ENCODE measurements at regions not wholly inside any gene's neighbourhood (a gene's known extent, or its start where the extent isn't known, plus 50 kb on each side); places are given as distances from the start of the nearest gene placed in this dataset.

DNA sequence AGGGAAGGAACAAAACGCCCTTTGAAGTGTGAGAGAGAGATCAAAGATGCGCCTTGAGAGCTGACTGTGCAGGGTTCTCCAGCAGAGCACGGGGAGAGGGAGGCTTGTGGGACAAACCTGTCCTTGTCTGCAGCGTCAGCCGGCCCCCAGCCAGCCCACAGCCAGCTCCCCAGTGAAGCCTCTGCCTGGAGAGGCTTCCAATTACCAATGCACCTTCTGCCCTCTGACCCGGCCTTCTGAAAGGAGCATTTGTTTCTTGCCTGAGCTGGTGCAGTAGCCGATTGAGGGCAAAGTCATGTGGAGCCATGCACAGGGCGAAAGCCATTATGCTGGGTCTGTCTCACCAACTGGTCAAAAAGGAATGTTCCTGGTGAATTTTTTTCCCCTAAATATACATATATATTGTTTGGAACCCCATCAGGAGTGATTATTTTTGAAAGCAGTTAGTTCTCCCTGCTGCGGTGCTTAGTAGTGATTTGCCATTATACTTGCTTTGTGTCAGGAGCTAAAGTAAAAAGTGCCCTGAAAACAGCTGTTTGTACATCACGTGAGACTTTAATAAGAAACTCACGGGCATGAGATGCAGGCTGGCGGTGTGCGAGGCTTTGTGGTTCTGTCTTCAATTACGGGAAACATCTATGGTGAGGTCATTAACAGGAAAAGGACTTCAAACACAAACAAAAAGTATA is 268.6 kb downstream of the KLF6 start:
- TF ChIP-seq, protein P1, sequence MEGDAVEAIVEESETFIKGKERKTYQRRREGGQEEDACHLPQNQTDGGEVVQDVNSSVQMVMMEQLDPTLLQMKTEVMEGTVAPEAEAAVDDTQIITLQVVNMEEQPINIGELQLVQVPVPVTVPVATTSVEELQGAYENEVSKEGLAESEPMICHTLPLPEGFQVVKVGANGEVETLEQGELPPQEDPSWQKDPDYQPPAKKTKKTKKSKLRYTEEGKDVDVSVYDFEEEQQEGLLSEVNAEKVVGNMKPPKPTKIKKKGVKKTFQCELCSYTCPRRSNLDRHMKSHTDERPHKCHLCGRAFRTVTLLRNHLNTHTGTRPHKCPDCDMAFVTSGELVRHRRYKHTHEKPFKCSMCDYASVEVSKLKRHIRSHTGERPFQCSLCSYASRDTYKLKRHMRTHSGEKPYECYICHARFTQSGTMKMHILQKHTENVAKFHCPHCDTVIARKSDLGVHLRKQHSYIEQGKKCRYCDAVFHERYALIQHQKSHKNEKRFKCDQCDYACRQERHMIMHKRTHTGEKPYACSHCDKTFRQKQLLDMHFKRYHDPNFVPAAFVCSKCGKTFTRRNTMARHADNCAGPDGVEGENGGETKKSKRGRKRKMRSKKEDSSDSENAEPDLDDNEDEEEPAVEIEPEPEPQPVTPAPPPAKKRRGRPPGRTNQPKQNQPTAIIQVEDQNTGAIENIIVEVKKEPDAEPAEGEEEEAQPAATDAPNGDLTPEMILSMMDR (IDR thresholded peaks at IDR 0.05): no peak
- TF ChIP-seq ZFX (IDR thresholded peaks at IDR 0.05; ENCODE audit: borderline replicate concordance): no peak
- H3K27ac ChIP-seq: no peak overlapping the region

GRCh38 chr10:3514691-3515090 is 270.3 kb downstream of the KLF6 start:
- no peak overlapping the region for H3K27ac ChIP-seq
- TF ChIP-seq, protein P1 (IDR thresholded peaks at IDR 0.05): no peak
- TF ChIP-seq ZFX (IDR thresholded peaks at IDR 0.05; ENCODE audit: borderline replicate concordance): no peak

DNA sequence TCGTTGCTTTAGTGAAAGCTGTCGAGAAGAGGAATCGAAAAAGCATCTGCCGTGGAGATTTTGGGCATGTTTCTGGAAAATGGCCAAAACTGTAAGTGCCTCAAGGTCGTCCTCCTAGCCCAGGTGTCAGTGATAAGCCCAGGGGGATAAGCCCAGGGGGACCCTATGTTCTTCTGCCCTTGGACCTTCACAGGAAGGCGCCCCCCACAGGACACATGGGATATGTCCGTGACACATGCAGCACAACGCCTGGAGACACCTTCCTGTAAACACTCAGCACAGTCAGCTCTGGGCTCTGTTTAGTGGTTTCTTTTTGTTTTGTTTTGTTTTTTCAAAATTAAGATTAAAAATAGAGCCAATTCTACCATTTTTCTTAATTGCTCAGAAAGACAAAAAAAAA is 272.7 kb downstream of the KLF6 start:
- TF ChIP-seq, protein P1 (IDR thresholded peaks at IDR 0.05): no peak
- no peak for TF ChIP-seq ZFX (IDR thresholded peaks at IDR 0.05; ENCODE audit: borderline replicate concordance)
- H3K27ac ChIP-seq: no peak overlapping the region

GRCh38 chr10:3511483-3511882 is 273.5 kb downstream of the KLF6 start:
- TF ChIP-seq ZFX (IDR thresholded peaks at IDR 0.05; ENCODE audit: borderline replicate concordance): no peak
- TF ChIP-seq, protein P1 (IDR thresholded peaks at IDR 0.05): no peak
- no peak overlapping the region for H3K27ac ChIP-seq

GRCh38 chr10:3510741-3511140 is 274.3 kb downstream of the KLF6 start:
- no peak for TF ChIP-seq ZFX (IDR thresholded peaks at IDR 0.05; ENCODE audit: borderline replicate concordance)
- TF ChIP-seq, protein P1 (IDR thresholded peaks at IDR 0.05): no peak
- no peak overlapping the region for H3K27ac ChIP-seq

- no peak overlapping the region for H3K27ac ChIP-seq
- TF ChIP-seq ZFX (IDR thresholded peaks at IDR 0.05; ENCODE audit: borderline replicate concordance): no peak
- TF ChIP-seq, protein P1 (IDR thresholded peaks at IDR 0.05): no peak
These were observed 275.7 kb downstream of the KLF6 start for GRCh38 chr10:3509355-3509754.

- TF ChIP-seq, protein P1 (IDR thresholded peaks at IDR 0.05): no peak
- TF ChIP-seq ZFX (IDR thresholded peaks at IDR 0.05; ENCODE audit: borderline replicate concordance): no peak
These were observed 281.7 kb downstream of the KLF6 start for GRCh38 chr10:3503299-3503698.

More at GRCh38 chr10:3503299-3503698, 281.7 kb downstream of the KLF6 start:
- H3K27ac ChIP-seq: no peak overlapping the region

All from 22Rv1 (cell line).